Loucy (cell line): ENCODE measurements at regions not wholly inside any gene's neighbourhood (a gene's known extent, or its start where the extent isn't known, plus 50 kb on each side); places are given as distances from the start of the nearest gene placed in this dataset.

ENCODE experiments used
- EZH2phosphoT487 ChIP-seq: fragments of 200-600 bp; IDR thresholded peaks from 2 replicates; pipeline ENCODE4 v1.6.1; 2018; ENCODE audit warnings: antibody characterized with exemption, mild to moderate bottlenecking, moderate library complexity, borderline replicate concordance
- TF ChIP-seq, protein P1 (sequence below): fragments of 200-600 bp; sonication (generic); conservative IDR thresholded peaks from 2 replicates; pipeline ENCODE4 v1.5.1; 2014; ENCODE audit warnings: mild to moderate bottlenecking, antibody characterized with exemption, low read length

DNA sequence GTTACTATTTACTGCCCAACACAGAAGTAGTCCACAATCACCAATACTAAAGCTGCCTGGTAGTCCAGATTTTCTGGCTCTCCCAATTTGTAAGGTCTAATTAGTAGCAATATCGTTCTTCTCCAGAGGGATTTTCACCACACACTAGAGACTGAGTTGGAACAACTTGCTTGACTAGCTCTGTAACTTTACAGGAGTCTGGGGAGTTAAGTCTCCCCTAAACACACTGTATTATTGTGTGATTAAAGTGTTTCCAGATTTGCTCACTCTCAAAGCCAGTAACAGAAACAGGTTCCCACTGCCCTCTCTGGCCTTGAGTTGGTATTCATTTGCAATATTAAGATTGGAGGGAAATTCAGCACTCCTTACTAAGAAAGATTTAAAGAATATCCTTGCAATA is 1175.7 kb downstream of the SORCS1 start:
- TF ChIP-seq, protein P1, sequence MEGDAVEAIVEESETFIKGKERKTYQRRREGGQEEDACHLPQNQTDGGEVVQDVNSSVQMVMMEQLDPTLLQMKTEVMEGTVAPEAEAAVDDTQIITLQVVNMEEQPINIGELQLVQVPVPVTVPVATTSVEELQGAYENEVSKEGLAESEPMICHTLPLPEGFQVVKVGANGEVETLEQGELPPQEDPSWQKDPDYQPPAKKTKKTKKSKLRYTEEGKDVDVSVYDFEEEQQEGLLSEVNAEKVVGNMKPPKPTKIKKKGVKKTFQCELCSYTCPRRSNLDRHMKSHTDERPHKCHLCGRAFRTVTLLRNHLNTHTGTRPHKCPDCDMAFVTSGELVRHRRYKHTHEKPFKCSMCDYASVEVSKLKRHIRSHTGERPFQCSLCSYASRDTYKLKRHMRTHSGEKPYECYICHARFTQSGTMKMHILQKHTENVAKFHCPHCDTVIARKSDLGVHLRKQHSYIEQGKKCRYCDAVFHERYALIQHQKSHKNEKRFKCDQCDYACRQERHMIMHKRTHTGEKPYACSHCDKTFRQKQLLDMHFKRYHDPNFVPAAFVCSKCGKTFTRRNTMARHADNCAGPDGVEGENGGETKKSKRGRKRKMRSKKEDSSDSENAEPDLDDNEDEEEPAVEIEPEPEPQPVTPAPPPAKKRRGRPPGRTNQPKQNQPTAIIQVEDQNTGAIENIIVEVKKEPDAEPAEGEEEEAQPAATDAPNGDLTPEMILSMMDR = no peak
- no peak for TF ChIP-seq EZH2phosphoT487
